ENCODE measurements at regions not wholly inside any gene's neighbourhood (a gene's known extent, or its start where the extent isn't known, plus 50 kb on each side); places are given as distances from the start of the nearest gene placed in this dataset.
"Not testable (repeated sequence)": the region's sequence is repeated elsewhere in the genome, so short reads cannot be mapped to it uniquely, and the experiment has no call there.

DNA sequence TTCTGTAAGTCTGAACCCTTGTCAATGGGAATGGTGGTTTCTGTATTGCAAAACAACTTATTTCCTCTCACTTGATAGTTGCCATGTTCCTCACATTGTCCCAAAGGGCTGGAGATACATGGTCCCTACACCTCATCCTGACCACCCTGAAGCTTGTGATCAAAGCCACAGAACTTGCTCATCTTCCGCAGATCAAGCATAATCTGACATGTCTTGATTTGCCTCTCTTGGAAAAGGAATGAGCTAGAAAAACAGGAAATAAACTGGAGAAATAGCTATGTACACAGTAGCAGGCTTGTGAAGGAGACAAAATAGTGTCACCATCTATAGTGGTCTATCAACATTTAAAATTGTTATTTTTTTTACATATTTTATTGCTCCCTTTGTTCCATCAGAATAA, 871.9 kb upstream of the C9orf72 start:
- DNase-seq (ENCODE audit: low read depth, low spot score) = no peak

DNA sequence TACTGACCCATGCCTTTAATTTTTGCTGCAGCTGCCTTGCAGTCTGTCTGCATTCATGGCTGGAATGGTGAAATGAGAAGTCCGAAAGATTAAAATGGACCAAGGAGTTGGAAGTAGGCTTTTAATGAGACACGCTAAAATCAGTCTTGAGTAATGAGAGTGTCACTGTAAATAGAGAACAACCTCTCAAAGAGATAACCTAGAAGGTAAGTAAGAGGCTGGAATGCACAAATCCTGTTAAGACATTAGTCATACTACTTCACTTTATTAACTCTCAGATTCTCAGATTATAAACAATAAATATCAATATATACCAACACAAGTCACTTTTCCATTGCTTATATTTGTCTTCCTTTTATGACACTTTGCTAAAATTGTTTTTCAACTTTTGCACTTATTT, 880.6 kb upstream of the C9orf72 start:
- DNase-seq (ENCODE audit: low read depth, low spot score) = no peak

DNA sequence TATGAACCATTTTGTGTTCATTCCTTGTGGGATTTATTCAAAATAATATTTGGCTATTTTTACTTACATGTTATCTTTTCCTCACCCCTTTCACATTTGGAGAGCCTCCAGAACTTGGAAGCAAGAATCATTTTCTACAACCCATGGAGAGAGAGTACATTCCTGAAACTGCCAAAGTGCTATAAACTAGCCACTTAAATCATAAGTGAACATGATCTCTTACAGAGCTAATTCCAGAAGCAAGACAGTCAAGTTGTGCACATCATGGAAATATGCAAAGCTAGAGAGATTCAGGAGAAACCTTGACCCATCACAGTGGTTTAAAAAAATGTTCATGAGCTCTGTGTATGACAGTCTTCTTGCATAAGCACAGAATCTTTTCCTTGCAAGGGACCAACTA, 883.6 kb upstream of the C9orf72 start:
- DNase-seq (ENCODE audit: low read depth, low spot score) = no peak

DNA sequence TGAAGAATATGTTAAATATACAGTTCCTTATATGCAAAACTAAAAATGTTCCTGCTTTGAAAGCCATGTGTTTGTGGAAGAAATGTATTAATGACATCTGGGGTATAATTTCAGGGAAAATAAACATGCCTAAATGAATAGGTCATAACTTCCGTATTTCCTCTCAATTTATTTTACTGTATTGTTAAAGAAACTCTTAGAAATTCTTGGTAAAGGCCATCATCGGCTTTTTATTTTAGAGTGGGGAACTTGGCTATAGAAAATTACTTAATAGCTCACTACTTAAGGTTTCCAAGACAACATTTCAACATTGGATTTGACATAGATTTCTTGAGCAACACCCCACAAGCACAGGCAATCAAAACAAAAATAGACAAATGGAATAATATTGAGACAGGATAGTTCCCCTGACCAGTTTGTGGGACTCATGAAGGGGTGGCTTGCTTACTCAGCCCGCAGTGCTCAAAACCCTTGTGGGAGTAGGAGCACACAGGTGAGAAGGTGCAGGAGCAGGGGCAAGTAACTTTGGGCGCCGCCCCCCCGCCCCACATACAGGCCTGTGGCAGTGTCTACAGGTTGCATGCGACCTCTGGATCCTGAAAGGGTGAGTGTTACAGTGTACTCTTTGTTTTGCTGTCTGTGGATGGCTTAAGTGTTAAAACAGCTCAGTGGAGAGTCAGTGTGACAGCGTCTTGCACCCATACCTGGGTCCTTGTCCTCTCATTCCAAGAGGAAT, 891.4 kb upstream of the C9orf72 start:
- DNase-seq (ENCODE audit: low read depth, low spot score) = no peak

DNA sequence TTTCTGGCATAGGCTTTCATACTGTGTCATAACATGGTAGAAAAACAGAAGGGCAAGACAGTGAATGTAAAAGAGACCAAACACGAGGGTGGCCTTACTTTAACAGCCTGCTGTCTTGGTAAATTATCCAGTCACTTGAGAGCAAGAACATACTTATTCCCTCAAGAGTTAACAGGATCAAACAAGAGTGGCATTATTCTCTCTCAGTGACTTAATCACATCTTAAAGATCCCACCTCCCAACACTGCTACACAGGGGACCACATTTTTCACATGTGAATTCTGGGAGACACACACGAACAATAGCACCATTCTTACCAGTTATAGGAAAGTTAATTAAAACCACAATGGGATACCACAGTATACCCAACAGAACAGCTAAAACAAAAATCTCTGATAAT, 898.0 kb upstream of the C9orf72 start:
- DNase-seq (ENCODE audit: low read depth, low spot score) = no peak

DNA sequence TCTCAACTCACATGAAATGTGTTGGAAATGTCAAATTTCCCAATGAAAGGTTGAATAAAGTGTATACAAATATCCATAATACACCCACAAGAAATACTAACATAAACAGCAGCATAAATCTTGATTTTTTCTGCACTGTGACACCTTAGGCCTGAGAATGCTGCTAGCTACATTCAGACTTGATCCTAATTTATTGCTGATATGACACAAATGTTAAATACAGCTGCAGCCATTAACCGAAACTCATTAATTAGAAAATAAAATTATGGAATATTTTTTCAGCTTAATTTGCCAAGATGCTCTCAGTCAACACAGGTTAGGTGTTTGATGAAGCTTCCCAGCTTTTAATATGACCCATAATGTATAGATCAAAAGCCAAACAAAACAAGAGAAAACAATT, 914.3 kb upstream of the C9orf72 start:
- no peak for DNase-seq (ENCODE audit: low read depth, low spot score)

DNA sequence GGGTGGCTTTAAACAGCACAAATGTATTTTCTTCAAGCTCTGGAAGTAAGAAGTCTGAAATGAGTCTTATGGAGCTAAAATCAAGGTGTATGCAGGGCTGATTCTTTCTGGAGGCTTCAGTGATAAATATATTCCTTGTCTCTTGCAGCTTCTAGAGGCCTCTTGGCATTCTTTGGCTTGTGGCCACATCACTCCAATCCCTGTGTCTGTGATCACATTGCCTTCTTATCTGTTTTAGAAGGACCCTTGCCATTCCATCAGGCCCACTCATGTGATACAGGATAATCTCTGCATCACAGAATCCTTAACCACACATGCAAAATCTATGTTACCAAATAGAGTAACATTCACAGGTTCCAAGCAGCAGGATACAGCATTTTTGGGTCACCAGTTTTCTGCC, 917.8 kb upstream of the C9orf72 start:
- no peak for DNase-seq (ENCODE audit: low read depth, low spot score)

DNA sequence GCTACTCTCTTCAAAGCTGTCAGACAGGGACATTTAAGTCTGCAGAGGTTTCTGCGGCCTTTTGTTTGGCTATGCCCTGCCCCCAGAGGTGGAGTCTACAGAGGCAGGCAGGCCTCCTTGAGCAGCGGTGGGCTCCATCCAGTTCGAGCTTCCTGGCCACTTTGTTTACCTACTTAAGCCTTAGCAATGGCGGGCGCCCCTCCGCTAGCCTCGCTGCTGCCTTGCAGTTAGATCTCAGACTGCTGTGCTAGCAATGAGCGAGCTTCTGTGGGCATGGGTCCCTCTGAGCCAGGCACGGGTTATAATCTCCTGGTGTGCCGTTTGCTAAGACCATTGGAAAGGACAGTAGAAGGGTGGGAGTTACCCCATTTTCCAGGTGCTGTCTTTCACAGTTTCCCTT, 924.9 kb upstream of the C9orf72 start:
- not testable (repeated sequence) for DNase-seq (ENCODE audit: low read depth, low spot score)

DNA sequence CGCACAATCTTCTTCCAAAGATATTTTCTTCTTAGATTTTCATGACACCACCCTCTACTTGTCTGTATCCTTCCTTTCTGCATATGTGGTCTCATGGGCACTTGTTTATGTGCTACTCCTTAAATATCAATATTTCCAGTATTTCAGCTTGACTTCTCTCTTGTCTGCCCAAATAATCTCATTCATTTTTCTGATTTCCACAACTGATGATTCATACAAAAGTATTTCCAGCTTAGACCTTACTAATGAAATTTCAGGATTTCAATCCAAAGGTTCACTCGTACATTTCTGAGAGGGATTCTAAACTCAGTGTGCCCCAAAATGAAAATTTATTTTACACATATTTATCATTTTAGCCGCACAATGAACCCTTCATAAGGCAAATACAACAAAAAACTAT, 928.9 kb upstream of the C9orf72 start:
- no peak for DNase-seq (ENCODE audit: low read depth, low spot score)

DNA sequence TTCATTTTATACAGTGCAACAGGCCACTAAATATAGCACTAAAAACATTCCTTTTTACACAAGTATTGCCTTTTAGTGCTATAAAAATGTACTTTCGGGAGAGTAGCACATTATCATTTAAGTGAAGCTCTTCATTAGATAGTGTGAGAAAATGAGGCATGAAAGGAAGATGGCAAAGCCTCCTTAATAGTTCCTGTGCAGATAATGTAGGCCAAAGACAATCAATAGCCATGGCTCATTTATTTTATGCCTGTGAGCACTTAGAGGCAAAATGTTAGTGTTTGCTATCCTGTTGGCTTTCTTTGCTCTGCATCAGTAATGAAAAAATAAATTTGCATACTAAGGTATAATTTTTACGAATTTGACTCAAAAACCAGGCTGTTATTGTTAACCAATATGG, 929.5 kb upstream of the C9orf72 start:
- no peak for DNase-seq (ENCODE audit: low read depth, low spot score)

DNA sequence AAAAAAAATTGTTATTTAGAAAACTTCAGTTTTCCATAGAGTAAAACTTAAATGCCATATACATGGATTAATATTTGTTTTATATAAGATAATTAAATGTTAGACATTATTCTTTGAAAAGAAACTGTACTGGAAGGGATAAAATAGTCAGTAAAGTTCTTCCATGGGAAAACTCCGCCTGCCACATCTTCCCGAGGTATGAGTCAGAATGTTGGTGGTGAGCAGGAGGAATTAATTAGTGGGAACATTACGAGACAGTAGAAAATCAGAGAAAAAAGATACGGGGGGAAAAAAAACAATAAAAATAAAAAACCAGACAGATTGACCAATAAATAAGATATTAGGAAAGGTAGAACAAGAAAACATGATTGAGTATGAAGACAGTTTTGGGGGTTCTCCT, 930.3 kb upstream of the C9orf72 start:
- no peak for DNase-seq (ENCODE audit: low read depth, low spot score)

DNA sequence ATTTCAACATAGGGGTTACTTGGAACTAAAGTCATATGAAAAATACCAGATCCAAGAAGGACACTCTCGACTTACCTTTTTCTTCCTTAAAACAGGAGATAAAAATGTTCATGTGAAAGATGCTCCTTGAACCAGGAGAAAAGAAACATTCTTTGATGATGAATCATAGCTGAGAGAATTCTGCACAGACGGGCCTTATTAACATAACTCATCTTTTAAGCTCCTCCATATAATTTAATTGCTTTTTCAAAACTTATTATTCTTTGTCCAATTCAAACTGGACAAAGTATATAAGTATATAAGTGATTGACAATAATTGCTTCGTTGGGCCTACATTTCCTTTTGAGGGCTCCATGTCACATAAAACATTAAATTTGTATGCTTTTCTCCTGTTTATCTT, 945.2 kb upstream of the C9orf72 start:
- no peak for DNase-seq (ENCODE audit: low read depth, low spot score)

DNA sequence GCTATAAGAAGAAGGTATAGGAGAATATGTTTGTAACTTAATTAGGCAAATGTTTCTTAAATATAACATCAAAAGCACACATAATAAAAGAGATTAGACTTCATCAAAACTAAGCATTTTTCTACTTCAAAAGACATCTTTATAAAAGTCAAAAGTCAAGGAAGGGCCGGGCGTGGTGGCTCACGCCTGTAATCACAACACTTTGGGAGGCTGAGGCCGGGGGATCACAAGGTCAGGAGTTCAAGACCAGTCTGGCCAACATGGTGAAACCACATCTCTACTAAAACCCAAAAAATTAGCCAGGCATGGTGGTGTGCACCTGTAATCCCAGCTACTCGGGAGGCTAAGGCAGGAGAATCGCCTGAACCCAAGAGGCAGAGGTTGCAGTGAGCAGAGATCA, 951.0 kb upstream of the C9orf72 start:
- not testable (repeated sequence) for DNase-seq (ENCODE audit: low read depth, low spot score)

DNA sequence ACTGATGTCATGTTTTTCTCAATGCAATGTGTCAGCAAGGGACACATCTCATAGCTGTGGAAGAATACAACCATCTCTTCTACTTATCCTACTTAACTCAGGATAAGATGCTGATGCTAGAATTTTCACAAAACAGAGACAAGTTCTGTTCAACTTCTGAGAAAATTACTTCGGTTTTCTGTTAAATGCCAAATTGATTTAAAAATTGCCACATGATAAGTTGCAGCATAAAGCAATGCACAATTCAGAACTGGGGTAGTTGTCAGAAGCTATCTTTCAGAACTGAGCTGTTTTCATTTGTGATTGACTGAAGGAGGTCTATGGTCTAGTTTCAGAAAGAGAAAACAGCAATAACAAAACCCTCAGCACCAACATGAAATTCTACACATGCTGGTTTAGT, 954.8 kb upstream of the C9orf72 start:
- no peak for DNase-seq (ENCODE audit: low read depth, low spot score)

DNA sequence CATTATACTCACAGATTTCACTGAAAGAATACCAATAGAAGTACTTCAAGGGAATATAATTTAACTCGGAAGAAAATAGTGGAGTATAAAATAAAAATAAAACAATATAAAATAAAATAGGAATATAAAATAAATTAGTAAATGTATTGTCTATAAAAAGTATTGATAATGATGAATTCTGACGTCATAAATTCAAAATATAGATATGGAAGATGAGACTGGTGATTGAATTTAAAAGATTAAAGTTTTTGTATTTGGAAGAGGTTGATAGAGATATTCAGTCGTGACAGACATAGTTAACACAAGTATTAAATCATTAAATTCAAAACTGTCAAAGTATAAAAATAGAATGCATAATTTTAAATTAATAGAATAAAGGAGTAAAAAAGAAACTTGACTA, 964.9 kb upstream of the C9orf72 start:
- DNase-seq (ENCODE audit: low read depth, low spot score) = no peak

DNA sequence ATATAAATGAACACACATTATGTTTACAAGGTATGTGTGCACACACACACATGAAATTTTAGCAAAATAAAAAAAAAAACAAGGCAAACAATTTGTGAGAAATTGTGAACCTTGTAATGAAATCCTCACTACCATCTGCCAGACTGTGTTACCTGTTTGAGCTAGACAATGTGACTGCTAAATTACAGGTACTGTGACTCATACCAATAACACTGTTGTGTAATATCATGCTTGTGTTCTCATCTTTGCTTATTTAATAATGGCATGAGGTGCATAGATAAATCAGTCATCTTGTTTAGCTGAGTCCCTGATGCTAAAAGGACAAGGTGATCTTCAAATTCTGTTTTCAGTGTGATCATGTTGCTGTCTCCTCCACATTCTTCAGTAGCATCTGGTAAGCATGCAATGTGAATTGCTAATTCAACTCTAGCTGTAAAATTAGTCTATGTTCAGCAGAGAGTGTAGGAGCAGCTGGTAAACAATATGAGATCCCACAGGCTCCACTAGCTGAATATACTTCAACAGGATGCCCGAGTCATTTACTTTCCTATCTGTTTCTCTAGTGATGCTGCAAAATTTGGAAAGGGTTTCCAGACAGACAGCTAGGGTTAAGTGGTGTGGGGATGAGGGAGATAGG, 966.3 kb upstream of the C9orf72 start:
- no peak for DNase-seq (ENCODE audit: low read depth, low spot score)

DNA sequence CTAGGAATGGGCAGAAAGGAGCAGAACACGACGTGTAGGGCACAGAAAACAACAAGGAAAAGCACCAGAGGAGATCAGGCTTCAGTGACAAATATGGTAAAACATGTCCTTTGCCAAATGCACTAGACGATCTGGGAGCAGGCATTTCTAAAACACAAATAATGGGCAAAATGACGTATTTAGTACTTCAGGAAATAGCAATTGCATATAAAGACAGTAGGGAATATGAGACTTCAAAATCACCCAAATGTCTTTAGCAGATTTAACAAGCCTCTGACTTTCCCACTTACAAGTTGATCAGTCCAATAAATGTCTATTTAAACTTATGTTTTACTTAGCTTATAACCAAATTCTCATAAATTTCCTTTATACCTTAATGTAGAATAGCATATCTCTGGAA, 969.6 kb upstream of the C9orf72 start:
- no peak for DNase-seq (ENCODE audit: low read depth, low spot score)

DNA sequence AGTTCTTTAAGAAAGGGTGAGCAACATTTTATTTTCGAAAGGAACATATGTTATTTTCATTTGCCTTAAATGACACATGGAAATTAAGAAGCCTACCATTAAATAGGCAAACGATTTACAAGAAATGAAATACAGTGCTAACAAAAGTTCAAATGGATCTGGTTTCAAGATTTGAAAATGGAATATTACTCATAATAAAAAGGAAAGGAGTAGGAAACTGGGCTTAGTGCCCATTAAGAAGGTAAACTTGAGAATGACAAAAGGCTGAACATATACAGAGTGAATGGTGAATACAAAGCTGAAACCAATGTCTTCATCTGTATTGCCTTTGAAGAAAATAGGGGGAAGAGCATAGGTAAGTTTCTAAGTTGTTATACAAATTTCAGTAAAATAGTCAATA, 974.2 kb upstream of the C9orf72 start:
- DNase-seq (ENCODE audit: low read depth, low spot score) = no peak

DNA sequence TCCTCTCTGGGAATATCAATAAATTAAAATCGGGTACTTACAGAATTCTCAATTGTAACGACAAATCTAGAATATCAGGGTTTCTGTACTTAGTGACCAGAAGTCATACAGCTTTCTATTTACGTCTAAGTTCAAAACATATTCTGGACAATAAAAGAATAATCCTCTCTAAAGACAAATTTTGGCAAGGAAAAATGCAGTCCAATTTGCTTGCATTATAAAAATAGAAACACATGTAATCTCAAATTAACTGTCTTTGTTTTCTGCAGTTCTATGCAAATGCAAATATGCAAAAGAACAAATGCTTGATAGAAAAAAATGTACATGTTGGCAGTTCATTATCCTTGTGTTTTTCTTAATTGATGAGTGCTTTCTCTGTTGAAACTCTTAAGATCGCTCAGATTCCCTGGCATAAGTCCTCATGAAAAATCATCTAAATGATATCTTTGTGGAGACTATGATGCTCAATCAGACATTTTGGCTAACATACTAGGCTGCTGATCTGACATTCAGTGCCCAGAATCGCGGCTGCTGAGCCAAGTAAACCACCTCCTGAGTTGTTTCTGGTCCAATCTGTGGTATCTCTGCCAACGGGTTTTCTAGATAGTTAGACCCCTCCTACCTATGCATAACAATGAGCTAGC, 990.1 kb upstream of the C9orf72 start:
- DNase-seq (ENCODE audit: low read depth, low spot score) = no peak

DNA sequence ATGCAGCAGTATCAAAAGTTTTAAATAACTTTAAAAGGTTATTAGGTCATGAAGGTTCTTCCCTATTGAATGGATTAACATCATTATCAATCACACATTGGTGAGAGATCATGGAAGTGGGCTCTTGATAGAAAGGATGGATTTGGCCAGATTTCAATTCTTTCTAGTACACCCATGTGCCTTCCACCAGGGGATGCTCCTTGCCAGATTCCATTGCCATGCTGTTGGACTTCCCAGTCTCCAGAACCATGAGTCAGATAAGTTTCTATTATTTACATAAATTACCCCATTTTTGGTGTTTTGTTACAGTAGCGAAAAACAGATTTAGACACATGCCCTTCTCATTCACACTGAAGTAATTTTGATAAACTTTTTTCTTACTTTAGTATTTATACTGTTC, 1010.6 kb upstream of the C9orf72 start:
- DNase-seq (ENCODE audit: low read depth, low spot score) = no peak

DNA sequence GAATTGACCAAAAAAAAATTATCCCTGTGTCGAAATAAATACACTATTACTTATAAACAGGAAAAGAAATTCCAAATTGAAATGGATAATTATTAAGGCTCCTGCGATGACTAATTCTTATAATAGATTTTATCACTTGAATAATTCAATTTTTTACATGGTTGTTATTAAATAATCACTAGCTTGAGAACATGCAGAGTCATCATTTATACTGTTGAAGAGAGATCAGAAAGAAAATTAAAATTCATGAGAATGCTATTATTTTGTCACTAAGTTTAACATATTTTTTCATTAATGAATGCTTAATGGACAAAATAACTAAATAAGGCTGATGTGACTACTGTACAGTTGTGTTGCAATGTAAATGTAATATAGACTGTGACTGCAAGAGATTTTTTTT, 1011.3 kb upstream of the C9orf72 start:
- DNase-seq (ENCODE audit: low read depth, low spot score) = no peak

DNA sequence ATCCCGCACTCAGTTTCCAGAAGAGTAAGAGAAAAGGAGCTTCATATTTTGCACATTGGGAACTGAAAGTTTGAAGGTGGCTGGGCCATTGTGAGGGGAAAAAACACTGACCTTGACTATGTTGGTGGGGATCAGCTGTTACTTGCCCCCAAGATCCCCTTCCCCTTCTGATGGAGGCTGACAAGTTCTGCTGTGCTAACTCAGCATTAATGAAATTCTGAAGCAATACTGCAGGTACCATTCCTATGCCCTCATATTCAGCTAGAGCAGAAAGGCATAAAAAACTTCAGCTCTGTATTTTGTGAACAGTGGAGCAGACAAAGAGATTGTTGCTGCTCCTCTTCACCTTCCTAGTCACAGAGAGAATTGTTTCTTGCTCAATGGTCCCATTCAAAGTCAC, 1013.8 kb upstream of the C9orf72 start:
- DNase-seq (ENCODE audit: low read depth, low spot score) = no peak

DNA sequence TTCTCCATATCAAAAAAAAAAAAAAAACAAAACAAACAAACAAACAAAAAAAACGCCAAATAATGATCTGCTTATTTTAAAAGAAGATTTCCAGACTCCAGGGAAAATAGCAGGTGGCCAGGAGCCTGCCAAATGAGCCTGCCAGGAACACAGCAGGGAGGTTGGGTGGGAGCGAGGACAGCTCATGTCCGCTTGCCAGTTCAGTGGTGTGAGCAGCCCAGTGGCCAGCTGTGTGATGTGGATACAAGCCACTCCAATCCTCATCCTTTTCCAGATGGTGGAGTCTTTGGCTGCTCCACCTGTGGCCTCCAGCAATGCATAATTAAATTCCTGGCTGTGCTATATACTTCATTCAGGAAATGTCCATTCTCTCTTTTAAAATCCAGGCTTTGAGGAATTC, 1025.1 kb upstream of the C9orf72 start:
- no peak for DNase-seq (ENCODE audit: low read depth, low spot score)
